ENCODE measurements at regions not wholly inside any gene's neighbourhood (a gene's known extent, or its start where the extent isn't known, plus 50 kb on each side); places are given as distances from the start of the nearest gene placed in this dataset.

GRCh38 chr1:189662190-189662589 is 815.5 kb downstream of the BRINP3 start:
- H3K4me1 Mint-ChIP-seq, result no peaks in the 10 kb centered on the region
- H3K4me2 ChIP-seq, result no peak overlapping the region
- H3K36me3 Mint-ChIP-seq (ENCODE audit: low read depth), result no peaks in the 10 kb centered on the region
- no peak overlapping the region for H2AFZ ChIP-seq
- H3K27ac Mint-ChIP-seq, result no peak overlapping the region
- H3K36me3 ChIP-seq (ENCODE audit: insufficient read depth), result no peaks in the 10 kb centered on the region
- no peak for TF ChIP-seq ZNF114 (CRISPR knock-in tag; IDR thresholded peaks at IDR 0.05)
- no peak for TF ChIP-seq ZNF331 (CRISPR knock-in tag; IDR thresholded peaks at IDR 0.05; ENCODE audit: low read depth)
- TF ChIP-seq CTCF (conservative IDR thresholded peaks at IDR 0.05; ENCODE audit: low read depth in 2 of 2), result no peak
- no peak for TF ChIP-seq CREB1 (CRISPR knock-in tag; IDR thresholded peaks at IDR 0.05; ENCODE audit: low read depth)
- TF ChIP-seq STAT1 (IDR thresholded peaks at IDR 0.05; ENCODE audit: unreplicated experiment), result no peak
- TF ChIP-seq EZH2phosphoT487 (IDR thresholded peaks at IDR 0.05; ENCODE audit: unreplicated experiment), result no peak
- TF ChIP-seq JUNB (IDR thresholded peaks at IDR 0.05; ENCODE audit: unreplicated experiment), result no peak
- TF ChIP-seq EZH2 (IDR thresholded peaks at IDR 0.05; ENCODE audit: low read depth, unreplicated experiment), result no peak
- no peak for TF ChIP-seq NANOG (IDR thresholded peaks at IDR 0.05; ENCODE audit: borderline replicate concordance)
- no peak for TF ChIP-seq REST (IDR thresholded peaks at IDR 0.05; ENCODE audit: unreplicated experiment)
- DNase-seq (ENCODE audit: low spot score), result no peak
- H3K27me3 Mint-ChIP-seq (ENCODE audit: insufficient read depth, low read depth, poor library complexity), result no peaks in the 10 kb centered on the region
- no peak overlapping the region for H3K4me3 Mint-ChIP-seq
- no peaks in the 10 kb centered on the region for H3K27me3 ChIP-seq (ENCODE audit: insufficient read depth)
- no peaks in the 10 kb centered on the region for H3F3A ChIP-seq (replicated peaks; ENCODE audit: low read depth)
- no peaks in the 10 kb centered on the region for H3K79me2 ChIP-seq (replicated peaks; ENCODE audit: insufficient read depth)
- no peak for ATAC-seq
- no peaks in the 10 kb centered on the region for H3K9me2 ChIP-seq (ENCODE audit: insufficient read depth)
- H3K27ac ChIP-seq (ENCODE audit: low read depth), result no peak overlapping the region
- no peaks in the 10 kb centered on the region for H4K20me1 ChIP-seq (replicated peaks; ENCODE audit: insufficient read depth)
- no peaks in the 10 kb centered on the region for H3K4me1 ChIP-seq (ENCODE audit: insufficient read depth)
- H3K4me3 ChIP-seq, result no peak overlapping the region
- no peaks in the 10 kb centered on the region for H3K9me3 Mint-ChIP-seq

- H3K27me3 Mint-ChIP-seq (ENCODE audit: insufficient read depth, low read depth, poor library complexity), result no peaks in the 10 kb centered on the region
- H3K79me2 ChIP-seq (replicated peaks; ENCODE audit: insufficient read depth), result no peaks in the 10 kb centered on the region
- H3K36me3 ChIP-seq (ENCODE audit: insufficient read depth), result no peaks in the 10 kb centered on the region
- no peak overlapping the region for H3K27ac Mint-ChIP-seq
- H3K9me3 Mint-ChIP-seq, result no peaks in the 10 kb centered on the region
- no peaks in the 10 kb centered on the region for H3K36me3 Mint-ChIP-seq (ENCODE audit: low read depth)
- no peaks in the 10 kb centered on the region for H3F3A ChIP-seq (replicated peaks; ENCODE audit: low read depth)
- no peak for DNase-seq (ENCODE audit: low spot score)
- no peaks in the 10 kb centered on the region for H4K20me1 ChIP-seq (replicated peaks; ENCODE audit: insufficient read depth)
- H3K9me2 ChIP-seq (ENCODE audit: insufficient read depth), result no peaks in the 10 kb centered on the region
- H3K4me2 ChIP-seq, result no peak overlapping the region
- H3K27me3 ChIP-seq (ENCODE audit: insufficient read depth), result no peaks in the 10 kb centered on the region
- H3K27ac ChIP-seq (ENCODE audit: low read depth), result no peak overlapping the region
- no peak overlapping the region for H2AFZ ChIP-seq
- no peak overlapping the region for H3K4me3 ChIP-seq
- no peak overlapping the region for H3K4me3 Mint-ChIP-seq
- H3K4me1 ChIP-seq (ENCODE audit: insufficient read depth), result no peaks in the 10 kb centered on the region
- ATAC-seq, result no peak
- H3K4me1 Mint-ChIP-seq, result no peaks in the 10 kb centered on the region
- TF ChIP-seq NANOG (IDR thresholded peaks at IDR 0.05; ENCODE audit: borderline replicate concordance) (no peak), CREB1 (CRISPR knock-in tag; IDR thresholded peaks at IDR 0.05; ENCODE audit: low read depth) (no peak), STAT1 (IDR thresholded peaks at IDR 0.05; ENCODE audit: unreplicated experiment) (no peak), ETS1 (IDR thresholded peaks at IDR 0.05) (no peak), JUNB (IDR thresholded peaks at IDR 0.05; ENCODE audit: unreplicated experiment) (no peak), CTCF (conservative IDR thresholded peaks at IDR 0.05; ENCODE audit: low read depth in 2 of 2) (no peak), POLR2AphosphoS5 (IDR thresholded peaks at IDR 0.05; ENCODE audit: low read depth) (no peak), ZNF114 (CRISPR knock-in tag; IDR thresholded peaks at IDR 0.05) (no peak)
Observed at GRCh38 chr1:189669846-189670245, 807.8 kb downstream of the BRINP3 start.

Measured in GM23338 (cell line).